Left lung (tissue), 4 donors: ENCODE measurements at regions not wholly inside any gene's neighbourhood (a gene's known extent, or its start where the extent isn't known, plus 50 kb on each side); places are given as distances from the start of the nearest gene placed in this dataset.
"Not testable (repeated sequence)": the region's sequence is repeated elsewhere in the genome, so short reads cannot be mapped to it uniquely, and the experiment has no call there.

Experiments
- ATAC-seq: fragments of 200-7000 bp; cut with Tn5 transposase; one replicate; pipeline ENCODE4 v1.9.1; 2020; ENCODE audit warnings: moderate library complexity
- DNase-seq, 4 donors: peaks; one replicate each; pipeline ENCODE4 v3.0.0-alpha.2; 2013 to 2020
- H3K27ac ChIP-seq, 2 donors: fragments of 200-600 bp; sonication (generic) in 1 of 2; one replicate each; pipeline versions ENCODE4 v1.5.0 to v1.8.0; 2020 to 2021
- H3K27me3 ChIP-seq, 2 donors: fragments of 200-600 bp; sonication (generic) in 1 of 2; one replicate each; pipeline versions ENCODE4 v1.5.0 to v1.8.0; 2020 to 2021
- H3K36me3 ChIP-seq, 2 donors: fragments of 200-600 bp; sonication (generic) in 1 of 2; one replicate each; pipeline versions ENCODE4 v1.5.0 to v1.8.0; 2020 to 2021
- H3K4me1 ChIP-seq, 2 donors: fragments of 200-600 bp; one replicate each; pipeline ENCODE4 v1.8.0; 2021
- H3K4me3 ChIP-seq, 2 donors: fragments of 200-600 bp; sonication (generic) in 1 of 2; one replicate each; pipeline versions ENCODE4 v1.5.0 to v1.8.0; 2020 to 2021; ENCODE audit warnings: mild to moderate bottlenecking in 1 of 2
- H3K9me3 ChIP-seq, 2 donors: fragments of 200-600 bp; sonication (generic) in 1 of 2; one replicate each; pipeline versions ENCODE4 v1.5.0 to v1.8.0; 2020 to 2021
- CTCF ChIP-seq, 2 donors: fragments of 200-600 bp; sonication (generic) in 1 of 2; IDR thresholded peaks; one replicate each; pipeline versions ENCODE4 v1.5.0 to v1.8.0; 2021; ENCODE audit warnings: antibody characterized with exemption in 2 of 2
- intact Hi-C, 2 donors: fragments of 100-400 bp; cut with DNase I; formaldehyde crosslinking; loops; one replicate each; pipeline versions ENCODE4 v1.11.2 to v1.14.2; 2022
- donor health status: DM: no; HTN: yes; CAD: no.
- donor health status: DM: no; HTN: no; CAD: no.

- intact Hi-C loops, result loop anchor here in 1 of 2 donors (10.0 kb wide), 1 partner anchor 206 kb away; no protein-coding TSS in a partner anchor
- Histone ChIP-seq H3K9me3 (no peaks in the 10 kb centered on the region), H3K4me1 (peaks cover 0 to 16% of the 10 kb centered on the region in 2 donors), H3K4me3 (no peak overlapping the region), H3K27ac (no peak overlapping the region), H3K27me3 (peaks cover 0 to 9% of the 10 kb centered on the region in 2 donors), H3K36me3 (no peaks in the 10 kb centered on the region)
- ATAC-seq, result no peak
- no peak for TF ChIP-seq CTCF (IDR thresholded peaks at IDR 0.05)
- no peak for DNase-seq
These were observed 236.2 kb downstream of the SKIDA1 start for GRCh38 chr10:21289271-21289670.

GRCh38 chr10:21285742-21286331 is 239.6 kb downstream of the SKIDA1 start:
- Histone ChIP-seq H3K4me3 (no peak overlapping the region), H3K27ac (no peak overlapping the region), H3K9me3 (no peaks in the 10 kb centered on the region), H3K4me1 (no peaks in the 10 kb centered on the region), H3K36me3 (no peaks in the 10 kb centered on the region), H3K27me3 (no peaks in the 10 kb centered on the region)
- intact Hi-C loops, result loop anchor here in 1 of 2 donors (10.0 kb wide), 1 partner anchor 209 kb away; no protein-coding TSS in a partner anchor
- no peak for DNase-seq
- TF ChIP-seq CTCF (IDR thresholded peaks at IDR 0.05), result no peak
- no peak for ATAC-seq

GRCh38 chr10:21285207-21285606 is 240.3 kb downstream of the SKIDA1 start:
- no peaks in the 10 kb centered on the region for H3K27me3 ChIP-seq
- ATAC-seq (no peak), DNase-seq (no peak)
- no peaks in the 10 kb centered on the region for H3K36me3 ChIP-seq
- no peak overlapping the region for H3K27ac ChIP-seq
- no peak overlapping the region for H3K4me3 ChIP-seq
- intact Hi-C loops, result loop anchor here in 1 of 2 donors (10.0 kb wide), 1 partner anchor 210 kb away; no protein-coding TSS in a partner anchor
- no peak for TF ChIP-seq CTCF (IDR thresholded peaks at IDR 0.05)
- no peaks in the 10 kb centered on the region for H3K9me3 ChIP-seq
- no peaks in the 10 kb centered on the region for H3K4me1 ChIP-seq

GRCh38 chr10:21284301-21284700 is 241.2 kb downstream of the SKIDA1 start:
- no peaks in the 10 kb centered on the region for H3K4me1 ChIP-seq
- H3K27ac ChIP-seq, result no peak overlapping the region
- H3K36me3 ChIP-seq, result no peaks in the 10 kb centered on the region
- TF ChIP-seq CTCF (IDR thresholded peaks at IDR 0.05), result no peak
- no peaks in the 10 kb centered on the region for H3K9me3 ChIP-seq
- no peak overlapping the region for H3K4me3 ChIP-seq
- H3K27me3 ChIP-seq, result no peaks in the 10 kb centered on the region
- intact Hi-C loops, result loop anchor here in 1 of 2 donors (10.0 kb wide), 1 partner anchor 210 kb away; no protein-coding TSS in a partner anchor
- DNase-seq (no peak), ATAC-seq (no peak)

- H3K27me3 ChIP-seq, ATAC-seq, H3K36me3 ChIP-seq, H3K9me3 ChIP-seq, H3K27ac ChIP-seq, DNase-seq, H3K4me3 ChIP-seq, H3K4me1 ChIP-seq: not testable (repeated sequence)
- intact Hi-C loops, result loop anchor here in 1 of 2 donors (10.0 kb wide), 1 partner anchor 212 kb away; no protein-coding TSS in a partner anchor
These were observed 242.4 kb downstream of the SKIDA1 start for GRCh38 chr10:21283053-21283452.
